SKM-1 treated with dmso at 0.1 percent for 144 hours (cell line): ENCODE measurements at regions not wholly inside any gene's neighbourhood (a gene's known extent, or its start where the extent isn't known, plus 50 kb on each side); places are given as distances from the start of the nearest gene placed in this dataset.
A peak's percentile ranks its signal among the peaks of the same experiment; 100 is the strongest.
"Not testable (repeated sequence)": the region's sequence is repeated elsewhere in the genome, so short reads cannot be mapped to it uniquely, and the experiment has no call there.

Experiments
- DNase-seq: peaks from one replicate; lab custom pipeline; 2025; ENCODE audit not compliant: unreplicated experiment; lab: John Stamatoyannopoulos, UW

DNA sequence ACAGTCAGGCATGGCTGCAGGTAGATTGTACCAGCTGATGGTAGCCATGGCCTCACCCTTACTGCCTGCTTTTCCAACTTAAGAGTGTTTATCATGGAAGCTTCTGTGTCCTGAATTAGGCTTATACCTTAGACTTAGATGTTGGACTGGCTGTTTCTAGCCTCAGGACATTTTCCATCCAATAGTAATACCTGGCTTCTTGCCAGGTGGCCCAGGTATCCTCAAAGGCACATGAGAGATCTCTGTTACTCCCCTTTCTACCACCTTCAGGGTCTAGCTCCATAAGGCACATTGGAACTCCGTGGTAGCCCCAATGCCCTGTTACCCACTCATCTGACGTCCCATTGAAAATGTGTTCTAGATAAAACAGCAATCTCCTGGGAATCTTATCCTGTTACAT, 407.5 kb downstream of the SPRY2 start:
- DNase-seq: no peak

GRCh38 chr13:79932556-79932955, 408.4 kb downstream of the SPRY2 start:
- no peak for DNase-seq

GRCh38 chr13:79923973-79924556, 416.9 kb downstream of the SPRY2 start:
- not testable (repeated sequence) for DNase-seq

- no peak for DNase-seq
Observed at GRCh38 chr13:79919091-79919490, 421.8 kb downstream of the SPRY2 start.

DNA sequence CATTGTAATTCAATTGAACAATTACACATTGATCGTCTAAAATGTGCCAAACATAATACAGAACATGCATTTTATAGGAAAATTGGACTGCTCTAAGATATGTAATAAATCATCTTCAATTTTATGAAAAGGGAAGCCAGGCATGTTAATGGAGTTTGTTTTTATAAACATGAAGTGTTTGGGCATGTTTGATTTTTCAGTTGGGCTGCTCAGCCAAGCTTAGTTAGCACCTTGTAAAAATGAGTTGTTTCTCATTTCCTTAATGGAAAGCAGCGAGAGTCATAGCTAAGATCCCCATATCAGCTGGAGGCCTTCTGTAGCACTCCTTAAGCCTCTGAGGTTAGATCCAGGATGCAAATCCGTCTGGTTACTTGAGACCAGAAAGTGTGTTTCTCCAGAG, 422.3 kb downstream of the SPRY2 start:
- no peak for DNase-seq

- peak; percentile 6 for DNase-seq
Observed at GRCh38 chr13:79917628-79918027, 423.3 kb downstream of the SPRY2 start.

GRCh38 chr13:79915114-79915811, 425.7 kb downstream of the SPRY2 start:
- DNase-seq: no peak

GRCh38 chr13:79913141-79913827, 427.6 kb downstream of the SPRY2 start:
- no peak for DNase-seq

DNA sequence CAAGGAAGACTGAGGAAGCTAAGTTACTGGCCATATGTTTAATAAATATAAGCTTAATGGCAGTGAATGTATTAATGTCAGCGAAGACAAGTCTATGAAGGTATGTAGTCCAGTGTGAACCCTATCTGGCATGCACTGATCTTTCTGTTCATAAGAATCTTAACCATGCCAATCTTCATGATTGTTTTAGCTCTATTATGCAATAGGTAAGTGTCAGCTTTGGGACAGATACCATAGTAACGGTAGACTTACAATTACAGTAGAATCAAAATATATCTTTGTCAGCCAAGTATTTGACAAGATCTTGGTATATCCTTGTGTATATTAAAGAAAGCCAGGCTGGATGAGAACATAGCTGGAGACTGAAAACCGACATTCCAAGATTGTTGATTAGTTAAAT, 428.5 kb downstream of the SPRY2 start:
- DNase-seq: no peak

- no peak for DNase-seq
Observed at GRCh38 chr13:79910875-79911540, 429.9 kb downstream of the SPRY2 start.

- DNase-seq: no peak
Observed at GRCh38 chr13:79909644-79910043, 428.7 kb downstream of the NDFIP2 start.

- DNase-seq: no peak
Observed at GRCh38 chr13:79908381-79908780, 427.4 kb downstream of the NDFIP2 start.

DNA sequence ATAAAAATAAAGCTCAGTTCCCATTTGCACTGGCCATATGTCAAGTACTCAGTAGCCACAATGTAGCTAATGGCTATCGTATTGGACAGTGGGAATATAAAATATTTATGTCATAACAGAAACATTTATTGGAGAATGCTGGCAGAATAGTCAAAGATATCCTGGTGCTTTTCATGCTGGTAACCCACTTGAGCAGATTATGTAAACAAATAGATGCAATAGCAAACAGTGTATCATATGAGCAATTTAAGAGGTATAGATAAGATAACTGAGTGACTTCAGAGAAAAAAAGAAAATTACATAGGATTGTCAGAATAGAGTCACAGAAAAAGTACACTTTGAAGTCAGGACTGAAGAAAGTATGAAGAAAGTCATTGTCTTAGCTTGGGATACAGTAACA, 426.6 kb downstream of the NDFIP2 start:
- DNase-seq: no peak

DNA sequence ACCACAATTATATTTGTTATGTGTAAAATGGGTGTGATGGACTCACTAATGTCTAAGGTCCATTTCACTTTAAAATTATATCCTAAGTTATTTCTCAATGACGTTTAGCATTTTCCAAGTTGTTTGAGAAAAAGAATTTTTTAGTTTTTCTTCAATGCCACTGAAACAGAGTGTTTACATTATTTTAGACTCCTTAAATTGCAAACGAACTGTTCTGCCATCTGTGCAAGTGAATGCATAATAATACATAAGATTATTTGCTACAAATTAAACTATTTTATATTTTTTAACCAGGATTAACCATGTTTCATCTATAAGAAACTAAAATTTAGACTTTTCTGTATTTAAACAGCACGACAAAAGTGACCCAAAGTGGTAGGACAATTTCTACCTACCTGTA, 425.4 kb downstream of the NDFIP2 start:
- DNase-seq: no peak

DNA sequence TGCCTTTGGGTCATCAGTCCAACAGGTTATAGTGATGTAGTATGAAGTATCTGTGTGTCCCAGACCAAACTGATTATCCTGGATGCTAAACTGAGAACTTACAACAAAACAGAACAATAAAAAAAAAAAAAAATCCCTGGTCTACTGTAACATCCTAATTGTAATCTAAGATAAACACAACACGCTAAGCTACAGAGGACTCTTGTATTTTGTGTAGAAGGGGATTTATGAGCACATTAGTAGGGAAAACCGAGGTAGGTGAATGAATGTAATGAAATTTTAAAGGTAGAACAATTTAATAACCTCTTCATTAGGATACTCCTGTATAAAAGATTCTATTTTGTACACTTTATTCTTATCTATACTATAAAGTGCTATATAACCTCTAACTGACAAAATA, 424.1 kb downstream of the NDFIP2 start:
- no peak for DNase-seq

- no peak for DNase-seq
Observed at GRCh38 chr13:79904581-79904980, 423.6 kb downstream of the NDFIP2 start.

GRCh38 chr13:79901336-79901735, 420.4 kb downstream of the NDFIP2 start:
- peak; percentile 50 for DNase-seq

DNA sequence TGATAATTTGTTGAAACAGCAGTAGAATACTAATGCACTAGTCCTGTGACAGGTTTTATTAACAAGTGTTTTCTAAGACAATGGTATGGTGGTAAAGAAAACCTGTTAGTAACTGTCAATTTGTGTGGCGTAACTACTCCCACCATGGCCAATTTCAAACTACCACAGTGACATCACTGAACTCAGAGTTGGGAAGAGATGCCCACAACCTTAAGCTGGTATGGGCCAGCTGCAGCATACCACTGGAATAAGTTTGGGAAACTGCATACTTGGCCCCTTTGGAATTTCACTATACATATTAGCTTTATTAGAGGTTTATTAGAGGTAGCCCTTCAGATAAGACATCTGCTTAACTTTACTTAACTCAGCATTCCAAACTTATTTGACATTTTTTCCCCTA, 419.4 kb downstream of the NDFIP2 start:
- no peak for DNase-seq

DNA sequence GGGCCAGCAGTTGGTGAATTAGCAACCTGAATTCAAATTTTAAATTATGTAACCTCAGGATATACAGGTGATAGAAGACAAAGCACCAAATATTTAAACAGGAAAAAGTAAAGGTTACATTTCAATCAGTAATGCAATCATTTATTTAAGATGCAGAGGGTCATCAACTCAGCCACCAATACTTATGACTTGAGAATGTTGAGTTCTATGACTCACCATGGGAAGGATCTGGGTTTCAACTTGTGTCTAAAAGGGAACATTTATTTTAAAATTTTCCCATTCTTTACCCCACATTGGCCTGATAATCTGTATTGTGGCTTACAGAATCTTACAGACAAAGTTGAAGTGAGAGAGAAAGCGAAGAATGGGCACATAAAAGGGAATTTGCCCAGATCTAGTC, 418.0 kb downstream of the NDFIP2 start:
- DNase-seq: no peak

DNA sequence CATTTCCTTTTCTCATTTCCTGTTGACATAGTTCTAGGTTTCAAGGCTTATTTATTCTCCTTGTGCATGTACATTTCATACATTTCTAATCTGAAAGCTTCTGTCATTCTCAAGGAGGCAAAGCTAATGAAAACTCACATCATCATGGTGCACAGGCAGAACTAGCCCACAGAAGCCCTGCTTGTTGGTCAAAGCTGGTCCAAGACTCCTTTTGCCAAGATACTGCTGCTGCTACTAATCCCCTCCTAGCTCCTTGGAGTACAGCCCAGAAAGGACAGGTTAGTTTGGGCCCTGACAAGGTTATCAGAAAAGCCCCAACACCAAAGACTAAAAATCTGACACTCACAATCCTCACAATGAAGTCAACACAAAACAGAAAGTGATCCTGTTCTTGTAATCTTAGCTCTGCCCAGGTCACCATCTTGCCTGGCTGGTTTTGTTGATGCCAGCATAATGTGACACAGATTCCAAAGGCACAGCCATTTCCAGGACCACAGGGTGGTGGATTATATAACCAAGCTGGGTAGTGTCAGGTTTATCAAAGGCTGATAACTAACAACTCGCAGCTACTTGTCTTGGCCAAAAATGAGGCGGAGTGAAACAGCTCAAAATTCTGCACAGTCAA, 417.4 kb downstream of the NDFIP2 start:
- no peak for DNase-seq

DNA sequence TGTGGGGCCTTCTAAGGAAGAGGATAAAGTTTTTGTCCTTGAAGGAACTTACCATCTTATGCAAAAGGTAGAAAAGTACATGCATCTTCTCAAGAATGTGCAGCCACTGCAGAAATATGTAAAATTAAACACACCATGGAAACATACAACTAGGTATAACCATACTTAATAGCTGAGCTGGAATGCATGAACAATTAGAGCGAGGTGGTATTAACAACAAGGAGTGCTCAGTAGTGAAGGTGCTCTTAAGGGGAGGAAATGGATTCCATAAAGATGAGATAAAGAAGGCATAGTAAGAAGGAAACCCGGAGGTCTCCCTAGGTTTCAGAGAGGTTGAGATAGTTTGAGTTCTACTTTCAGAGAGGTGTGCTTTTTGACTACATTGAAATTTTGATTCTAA, 415.9 kb downstream of the NDFIP2 start:
- no peak for DNase-seq
